ENCODE measurements at regions not wholly inside any gene's neighbourhood (a gene's known extent, or its start where the extent isn't known, plus 50 kb on each side); places are given as distances from the start of the nearest gene placed in this dataset.
"Not testable (repeated sequence)": the region's sequence is repeated elsewhere in the genome, so short reads cannot be mapped to it uniquely, and the experiment has no call there.

GRCh38 chr1:83083589-83084224, 915.2 kb downstream of the TTLL7 start:
- no peak for DNase-seq (ENCODE audit: low spot score)

GRCh38 chr1:83077411-83077810, 921.5 kb downstream of the TTLL7 start:
- DNase-seq (ENCODE audit: low spot score) = no peak

- DNase-seq (ENCODE audit: low spot score) = no peak
These were observed 923.8 kb downstream of the TTLL7 start for GRCh38 chr1:83075107-83075506.

- DNase-seq (ENCODE audit: low spot score) = no peak
These were observed 931.0 kb downstream of the TTLL7 start for GRCh38 chr1:83067954-83068353.

- no peak for DNase-seq (ENCODE audit: low spot score)
These were observed 932.8 kb downstream of the TTLL7 start for GRCh38 chr1:83065952-83066727.

- no peak for DNase-seq (ENCODE audit: low spot score)
These were observed 934.2 kb downstream of the TTLL7 start for GRCh38 chr1:83064589-83065242.

GRCh38 chr1:83060651-83061390, 938.1 kb downstream of the TTLL7 start:
- DNase-seq (ENCODE audit: low spot score) = no peak

GRCh38 chr1:83060221-83060620, 938.7 kb downstream of the TTLL7 start:
- DNase-seq (ENCODE audit: low spot score) = no peak

- DNase-seq (ENCODE audit: low spot score) = no peak
These were observed 940.6 kb downstream of the TTLL7 start for GRCh38 chr1:83058327-83058726.

GRCh38 chr1:83055391-83056170, 943.4 kb downstream of the TTLL7 start:
- no peak for DNase-seq (ENCODE audit: low spot score)

GRCh38 chr1:83053446-83053845, 945.5 kb downstream of the TTLL7 start:
- no peak for DNase-seq (ENCODE audit: low spot score)

DNA sequence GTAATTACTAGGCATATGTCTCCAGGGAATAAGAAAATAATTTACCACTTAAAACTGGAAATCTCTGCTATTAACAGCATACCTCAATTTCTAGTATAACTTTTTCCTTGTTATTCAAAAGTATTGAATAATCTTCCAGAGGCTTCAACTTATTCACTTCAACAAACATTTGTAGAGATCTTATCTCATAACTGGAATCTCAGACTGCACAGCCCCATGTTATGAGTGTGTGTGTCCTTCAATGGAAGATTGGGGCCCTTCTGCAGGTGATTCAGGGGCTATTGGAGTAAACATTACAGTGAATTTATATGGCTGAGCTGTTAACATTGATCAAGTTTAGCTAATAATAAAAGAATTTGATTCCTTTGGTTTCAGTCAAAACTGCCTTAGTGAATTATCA, 946.1 kb downstream of the TTLL7 start:
- no peak for DNase-seq (ENCODE audit: low spot score)

- not testable (repeated sequence) for DNase-seq (ENCODE audit: low spot score)
These were observed 947.9 kb downstream of the TTLL7 start for GRCh38 chr1:83051053-83051452.

DNA sequence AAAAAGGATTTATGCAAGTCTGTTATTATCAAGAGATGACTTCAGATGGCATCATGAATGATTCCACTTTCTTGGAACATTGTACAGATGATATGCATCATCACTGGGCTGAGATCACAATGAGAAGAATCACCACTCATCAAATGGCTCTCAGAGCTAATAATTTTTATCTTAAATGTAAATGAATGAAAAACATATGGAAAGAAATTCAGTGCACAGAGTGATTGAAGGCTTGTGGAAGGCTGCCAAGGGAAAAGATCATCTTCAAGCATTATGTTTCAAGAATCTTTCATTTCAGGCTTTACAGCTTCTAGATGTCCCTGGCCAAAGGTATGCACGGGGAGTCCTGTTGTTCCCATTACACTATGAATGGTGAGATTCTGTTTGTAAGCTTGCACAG, 955.7 kb downstream of the TTLL7 start:
- DNase-seq (ENCODE audit: low spot score) = no peak

- not testable (repeated sequence) for DNase-seq (ENCODE audit: low spot score)
These were observed 959.8 kb downstream of the TTLL7 start for GRCh38 chr1:83039091-83039490.

- no peak for DNase-seq (ENCODE audit: low spot score)
These were observed 964.1 kb downstream of the TTLL7 start for GRCh38 chr1:83034851-83035250.

DNA sequence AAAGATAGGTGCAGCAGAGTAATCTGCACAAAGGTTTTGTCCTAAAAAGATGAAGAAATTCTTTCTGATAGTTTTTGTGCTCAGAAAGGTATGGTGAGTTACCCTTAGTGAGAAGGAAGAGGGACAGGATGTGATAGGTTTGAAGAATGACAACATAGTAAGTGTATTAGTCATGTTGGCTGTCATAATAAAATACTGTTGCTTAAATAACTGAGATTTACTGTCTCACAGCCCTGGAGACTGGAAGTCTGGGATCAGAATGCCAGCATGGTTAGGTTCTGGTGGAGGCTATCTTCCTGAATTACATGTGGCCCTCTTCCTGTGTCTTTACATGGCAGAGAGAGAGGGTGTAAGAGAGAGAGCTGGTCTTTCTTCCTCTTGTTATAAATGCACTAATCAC, 965.2 kb downstream of the TTLL7 start:
- no peak for DNase-seq (ENCODE audit: low spot score)

- no peak for DNase-seq (ENCODE audit: low spot score)
These were observed 969.0 kb downstream of the TTLL7 start for GRCh38 chr1:83029916-83030315.

GRCh38 chr1:83029050-83029449, 969.9 kb downstream of the TTLL7 start:
- DNase-seq (ENCODE audit: low spot score) = no peak

GRCh38 chr1:83028467-83028866, 970.5 kb downstream of the TTLL7 start:
- no peak for DNase-seq (ENCODE audit: low spot score)

- no peak for DNase-seq (ENCODE audit: low spot score)
These were observed 971.4 kb downstream of the TTLL7 start for GRCh38 chr1:83027511-83027910.

DNA sequence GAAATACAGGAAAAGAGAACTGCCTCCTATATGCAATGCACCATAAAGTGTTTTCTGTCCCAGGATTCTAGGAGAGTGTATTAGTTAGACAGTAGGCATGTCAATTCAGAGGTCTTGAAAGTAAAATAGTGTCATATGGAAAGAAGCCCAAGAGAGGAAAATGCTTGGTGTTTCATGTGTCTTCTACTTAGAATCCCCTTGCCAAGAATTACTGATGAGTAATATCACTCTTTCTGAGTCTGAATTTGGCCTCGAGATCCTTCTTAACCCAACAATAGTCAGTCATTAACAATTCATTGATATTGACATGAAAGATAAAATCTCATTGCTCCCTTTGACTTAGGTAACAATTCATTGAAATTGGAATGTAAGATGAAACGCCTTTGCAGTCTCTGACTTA, 972.2 kb downstream of the TTLL7 start:
- DNase-seq (ENCODE audit: low spot score) = no peak
